ENCODE measurements at regions not wholly inside any gene's neighbourhood (a gene's known extent, or its start where the extent isn't known, plus 50 kb on each side); places are given as distances from the start of the nearest gene placed in this dataset.

- no peaks in the 10 kb centered on the region for H3K36me3 ChIP-seq (ENCODE audit: control insufficient read depth, insufficient read depth, low read length)
- peaks cover 8% of the 10 kb centered on the region for H3K36me3 Mint-ChIP-seq (ENCODE audit: insufficient read depth, unreplicated experiment)
- TF ChIP-seq CTCF (IDR thresholded peaks at IDR 0.05; ENCODE audit: insufficient read depth in 1 of 2, low read depth in 1 of 2, low read length in 1 of 2, severe bottlenecking in 1 of 2, unreplicated experiment in 1 of 2) = no peak
- no peak overlapping the region for H3K4me3 ChIP-seq (ENCODE audit: low read depth, low read length)
- ChIA-PET POLR2A (no interaction called here), CTCF (no interaction called here)
- intact Hi-C loops (cut with micrococcal nuclease; ENCODE audit: unreplicated experiment) = no loop called here
- H3K9me3 Mint-ChIP-seq (ENCODE audit: unreplicated experiment) = peaks cover 17% of the 10 kb centered on the region
- H3K27ac Mint-ChIP-seq (ENCODE audit: unreplicated experiment) = no peak overlapping the region
- H3K9me3 ChIP-seq = peaks cover 9% of the 10 kb centered on the region; the same call in 1 of the 2 replicates
- no peak overlapping the region for H3K4me3 Mint-ChIP-seq (ENCODE audit: unreplicated experiment)
- no TSS peak for BruUV-seq (replicated peaks)
- H3K4me1 Mint-ChIP-seq (ENCODE audit: low read depth, unreplicated experiment) = peaks cover 7% of the 10 kb centered on the region
- DNase-seq = no peak
- H3K27me3 Mint-ChIP-seq (ENCODE audit: insufficient read depth, unreplicated experiment) = no peaks in the 10 kb centered on the region
- peaks cover 6% of the 10 kb centered on the region for H3K4me1 ChIP-seq
- H3K27me3 ChIP-seq (replicated peaks; ENCODE audit: control insufficient read depth, insufficient read depth, low read length) = no peaks in the 10 kb centered on the region
Measured at GRCh38 chr4:10856271-10856782, 171.8 kb upstream of the CLNK start.

GRCh38 chr4:10853196-10853595 lies 168.6 kb upstream of the CLNK start:
- no peak overlapping the region for H3K4me3 Mint-ChIP-seq (ENCODE audit: unreplicated experiment)
- Histone ChIP-seq H3K27me3 (replicated peaks; ENCODE audit: control insufficient read depth, insufficient read depth, low read length) (no peaks in the 10 kb centered on the region), H3K4me3 (ENCODE audit: low read depth, low read length) (no peak overlapping the region), H3K4me1 (peaks cover 36% of the 10 kb centered on the region), H3K36me3 (ENCODE audit: control insufficient read depth, insufficient read depth, low read length) (no peaks in the 10 kb centered on the region), H3K9me3 (peaks cover 17% of the 10 kb centered on the region; the same call in 1 of the 2 replicates)
- H3K27ac Mint-ChIP-seq (ENCODE audit: unreplicated experiment) = no peak overlapping the region
- DNase-seq = no peak
- H3K4me1 Mint-ChIP-seq (ENCODE audit: low read depth, unreplicated experiment) = peaks cover 34% of the 10 kb centered on the region
- peaks cover 40% of the 10 kb centered on the region for H3K9me3 Mint-ChIP-seq (ENCODE audit: unreplicated experiment)
- no TSS peak for BruUV-seq (replicated peaks)
- H3K27me3 Mint-ChIP-seq (ENCODE audit: insufficient read depth, unreplicated experiment) = no peaks in the 10 kb centered on the region
- TF ChIP-seq CTCF (IDR thresholded peaks at IDR 0.05; ENCODE audit: insufficient read depth in 1 of 2, low read depth in 1 of 2, low read length in 1 of 2, severe bottlenecking in 1 of 2, unreplicated experiment in 1 of 2) = no peak
- CTCF ChIA-PET = no interaction called here
- H3K36me3 Mint-ChIP-seq (ENCODE audit: insufficient read depth, unreplicated experiment) = peaks cover 8% of the 10 kb centered on the region
- intact Hi-C loops (cut with micrococcal nuclease; ENCODE audit: unreplicated experiment) = no loop called here
- POLR2A ChIA-PET = no interaction called here

GRCh38 chr4:10841697-10842096 lies 157.1 kb upstream of the CLNK start:
- Histone ChIP-seq H3K4me3 (ENCODE audit: low read depth, low read length) (no peak overlapping the region), H3K4me1 (peaks cover 8% of the 10 kb centered on the region), H3K9me3 (no peaks in the 10 kb centered on the region), H3K36me3 (ENCODE audit: control insufficient read depth, insufficient read depth, low read length) (no peaks in the 10 kb centered on the region), H3K27me3 (replicated peaks; ENCODE audit: control insufficient read depth, insufficient read depth, low read length) (no peaks in the 10 kb centered on the region)
- peaks cover 12% of the 10 kb centered on the region for H3K4me1 Mint-ChIP-seq (ENCODE audit: low read depth, unreplicated experiment)
- no peak overlapping the region for H3K27ac Mint-ChIP-seq (ENCODE audit: unreplicated experiment)
- peaks cover 9% of the 10 kb centered on the region for H3K36me3 Mint-ChIP-seq (ENCODE audit: insufficient read depth, unreplicated experiment)
- no peak overlapping the region for H3K4me3 Mint-ChIP-seq (ENCODE audit: unreplicated experiment)
- no peak for TF ChIP-seq CTCF (IDR thresholded peaks at IDR 0.05; ENCODE audit: insufficient read depth in 1 of 2, low read depth in 1 of 2, low read length in 1 of 2, severe bottlenecking in 1 of 2, unreplicated experiment in 1 of 2)
- CTCF ChIA-PET = no interaction called here
- DNase-seq = no peak
- POLR2A ChIA-PET = no interaction called here
- no TSS peak for BruUV-seq (replicated peaks)
- intact Hi-C loops (cut with micrococcal nuclease; ENCODE audit: unreplicated experiment) = no loop called here
- H3K27me3 Mint-ChIP-seq (ENCODE audit: insufficient read depth, unreplicated experiment) = no peaks in the 10 kb centered on the region
- H3K9me3 Mint-ChIP-seq (ENCODE audit: unreplicated experiment) = peaks cover 29% of the 10 kb centered on the region
